Suprapubic skin (tissue), 3 donors: ENCODE measurements at regions not wholly inside any gene's neighbourhood (a gene's known extent, or its start where the extent isn't known, plus 50 kb on each side); places are given as distances from the start of the nearest gene placed in this dataset.

Experiments
- EP300 ChIP-seq: sonication (generic); formaldehyde crosslinking; IDR thresholded peaks from one replicate; pipeline ENCODE4 v1.6.1; 2017; ENCODE audit warnings: antibody characterized with exemption
- POLR2A ChIP-seq, 2 donors: fragments of 450-650 bp; IDR thresholded peaks; one replicate each; pipeline ENCODE4 v1.6.1; 2017; ENCODE audit warnings: antibody characterized with exemption in 2 of 2, mild to moderate bottlenecking in 2 of 2, moderate library complexity in 2 of 2
- TF ChIP-seq, protein P1 (sequence below), 2 donors: fragments of 200-600 bp in 1 of 2; fragments of 450-650 bp in 1 of 2; sonication (generic) in 1 of 2; IDR thresholded peaks; one replicate each; pipeline ENCODE4 v1.5.1; 2016 to 2019; ENCODE audit warnings: antibody characterized with exemption in 2 of 2, mild to moderate bottlenecking in 1 of 2, moderate library complexity in 1 of 2

DNA sequence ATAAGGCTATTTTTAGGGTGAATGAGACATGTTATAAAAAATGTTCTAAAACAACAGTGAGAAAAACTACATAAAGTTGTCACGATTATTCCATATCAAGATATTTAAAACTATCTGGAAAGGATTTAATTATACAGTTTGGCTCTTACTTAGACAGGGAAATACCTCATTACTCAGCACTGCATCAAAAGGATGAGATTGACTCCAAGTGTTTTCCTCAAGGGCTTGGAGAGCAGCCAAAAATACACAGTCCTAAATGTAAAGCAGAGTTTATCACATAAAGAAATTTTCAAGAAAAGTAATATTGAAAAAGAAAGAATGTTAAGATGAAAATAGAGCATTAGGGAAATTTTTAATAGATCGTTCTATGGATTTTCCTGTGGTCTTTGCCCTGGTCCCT is 285.5 kb upstream of the NETO1 start:
- TF ChIP-seq EP300 (no peak), POLR2A (IDR thresholded peaks at IDR 0.05) (no peak)
- TF ChIP-seq, protein P1, sequence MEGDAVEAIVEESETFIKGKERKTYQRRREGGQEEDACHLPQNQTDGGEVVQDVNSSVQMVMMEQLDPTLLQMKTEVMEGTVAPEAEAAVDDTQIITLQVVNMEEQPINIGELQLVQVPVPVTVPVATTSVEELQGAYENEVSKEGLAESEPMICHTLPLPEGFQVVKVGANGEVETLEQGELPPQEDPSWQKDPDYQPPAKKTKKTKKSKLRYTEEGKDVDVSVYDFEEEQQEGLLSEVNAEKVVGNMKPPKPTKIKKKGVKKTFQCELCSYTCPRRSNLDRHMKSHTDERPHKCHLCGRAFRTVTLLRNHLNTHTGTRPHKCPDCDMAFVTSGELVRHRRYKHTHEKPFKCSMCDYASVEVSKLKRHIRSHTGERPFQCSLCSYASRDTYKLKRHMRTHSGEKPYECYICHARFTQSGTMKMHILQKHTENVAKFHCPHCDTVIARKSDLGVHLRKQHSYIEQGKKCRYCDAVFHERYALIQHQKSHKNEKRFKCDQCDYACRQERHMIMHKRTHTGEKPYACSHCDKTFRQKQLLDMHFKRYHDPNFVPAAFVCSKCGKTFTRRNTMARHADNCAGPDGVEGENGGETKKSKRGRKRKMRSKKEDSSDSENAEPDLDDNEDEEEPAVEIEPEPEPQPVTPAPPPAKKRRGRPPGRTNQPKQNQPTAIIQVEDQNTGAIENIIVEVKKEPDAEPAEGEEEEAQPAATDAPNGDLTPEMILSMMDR (IDR thresholded peaks at IDR 0.05) = no peak
